ENCODE measurements at regions not wholly inside any gene's neighbourhood (a gene's known extent, or its start where the extent isn't known, plus 50 kb on each side); places are given as distances from the start of the nearest gene placed in this dataset.
"Not testable (repeated sequence)": the region's sequence is repeated elsewhere in the genome, so short reads cannot be mapped to it uniquely, and the experiment has no call there.

GRCh38 chr15:75792236-75792635, 51.0 kb upstream of the UBE2Q2 start:
- not testable (repeated sequence) for DNase-seq (ENCODE audit: low spot score)

GRCh38 chr15:75791337-75791713, 51.9 kb upstream of the UBE2Q2 start:
- no peak for DNase-seq (ENCODE audit: low spot score)

- DNase-seq (ENCODE audit: low spot score): no peak
These were observed 52.5 kb upstream of the UBE2Q2 start for GRCh38 chr15:75790631-75791336.

GRCh38 chr15:75786575-75786947, 56.7 kb upstream of the UBE2Q2 start:
- no peak for DNase-seq (ENCODE audit: low spot score)

DNA sequence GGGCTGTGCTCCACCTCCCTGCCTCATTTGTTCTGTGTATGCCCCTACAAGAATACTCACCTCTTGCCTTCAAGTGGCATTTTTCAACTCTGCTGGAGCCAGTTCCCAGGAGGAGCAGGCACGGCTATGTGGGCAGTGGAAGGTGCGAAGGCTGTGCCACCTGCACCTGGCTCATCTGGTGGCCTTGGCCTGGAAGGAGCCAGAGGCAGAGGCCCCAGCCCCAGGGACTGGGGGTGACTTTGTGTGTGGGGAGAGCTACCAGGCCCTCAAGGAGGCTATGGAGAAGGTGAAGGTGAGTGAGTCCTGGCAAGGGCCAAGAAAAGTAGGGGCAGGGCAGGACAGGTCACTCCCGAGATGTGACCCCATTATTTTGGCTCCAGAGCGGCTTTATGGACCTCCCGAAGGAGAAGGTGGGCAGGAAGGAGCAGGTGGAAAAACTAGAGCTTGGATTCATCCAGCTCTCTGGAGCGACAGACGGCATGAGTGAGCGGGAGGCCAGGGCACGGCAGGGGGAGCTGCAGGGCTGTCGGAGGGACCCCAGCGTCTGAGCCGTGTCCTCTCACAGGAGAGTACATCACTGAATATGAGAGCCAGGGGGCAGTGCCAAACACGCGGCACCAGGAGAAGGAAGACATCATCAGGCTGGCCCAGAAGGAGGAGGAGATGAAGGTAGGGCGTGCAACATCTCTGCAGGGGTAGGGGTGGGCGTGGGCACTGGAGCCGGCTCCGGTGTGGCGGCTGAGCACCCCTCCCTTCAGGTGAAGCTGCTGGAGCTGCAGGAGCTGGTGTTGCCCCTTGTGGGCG, 57.3 kb upstream of the UBE2Q2 start:
- no peak for DNase-seq (ENCODE audit: low spot score)

DNA sequence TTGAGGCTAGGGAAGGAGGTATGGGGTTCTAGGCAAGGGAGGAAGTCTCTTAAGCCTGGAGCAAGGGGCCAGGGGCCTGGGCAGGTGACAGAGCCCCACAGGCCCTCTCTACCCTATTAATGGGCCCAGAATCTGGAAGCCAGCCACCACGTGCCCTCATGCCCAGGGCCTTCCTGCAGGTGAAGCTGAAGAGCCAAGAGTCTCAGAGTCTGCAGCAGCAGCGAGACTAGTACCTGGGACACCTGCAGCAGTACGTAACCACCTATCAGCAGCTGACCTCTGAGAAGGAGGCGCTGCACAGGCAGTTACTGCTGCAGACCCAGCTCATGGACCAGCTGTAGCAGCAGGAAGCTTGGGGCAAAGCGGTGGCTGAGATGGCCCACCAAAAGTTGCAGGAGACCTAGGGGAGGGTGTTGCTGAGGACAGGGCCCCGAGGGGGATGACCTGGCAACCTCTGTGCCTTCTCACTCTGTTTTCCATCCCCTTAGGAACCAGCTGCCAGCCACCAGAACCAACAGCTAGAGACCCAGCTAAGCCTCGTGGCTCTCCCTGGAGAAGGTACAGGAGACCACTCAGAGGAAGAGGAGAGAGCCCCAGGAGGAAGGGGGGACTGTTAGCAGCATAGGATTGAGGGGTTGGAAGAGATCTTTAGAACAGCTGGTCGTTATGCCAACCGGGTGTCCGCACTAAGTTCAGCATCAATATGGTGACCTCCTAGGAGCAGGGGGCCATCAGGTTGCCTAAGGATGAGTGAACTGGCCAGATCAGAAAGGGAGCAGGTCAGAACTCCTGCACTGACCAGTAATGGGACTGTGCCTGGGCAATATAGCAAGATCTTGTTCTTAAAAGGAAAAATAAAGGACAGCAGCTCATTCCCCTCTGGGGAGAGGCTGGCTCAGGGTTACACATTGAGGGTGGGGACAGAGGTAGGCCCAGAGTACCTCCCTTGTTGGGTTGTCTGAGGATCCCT, 58.5 kb upstream of the UBE2Q2 start:
- DNase-seq (ENCODE audit: low spot score): not testable (repeated sequence)

- not testable (repeated sequence) for DNase-seq (ENCODE audit: low spot score)
These were observed 59.7 kb upstream of the UBE2Q2 start for GRCh38 chr15:75783566-75783965.

GRCh38 chr15:75782926-75783325, 60.3 kb upstream of the UBE2Q2 start:
- DNase-seq (ENCODE audit: low spot score): no peak

- DNase-seq (ENCODE audit: low spot score): not testable (repeated sequence)
These were observed 62.3 kb upstream of the UBE2Q2 start for GRCh38 chr15:75780995-75781394.

DNA sequence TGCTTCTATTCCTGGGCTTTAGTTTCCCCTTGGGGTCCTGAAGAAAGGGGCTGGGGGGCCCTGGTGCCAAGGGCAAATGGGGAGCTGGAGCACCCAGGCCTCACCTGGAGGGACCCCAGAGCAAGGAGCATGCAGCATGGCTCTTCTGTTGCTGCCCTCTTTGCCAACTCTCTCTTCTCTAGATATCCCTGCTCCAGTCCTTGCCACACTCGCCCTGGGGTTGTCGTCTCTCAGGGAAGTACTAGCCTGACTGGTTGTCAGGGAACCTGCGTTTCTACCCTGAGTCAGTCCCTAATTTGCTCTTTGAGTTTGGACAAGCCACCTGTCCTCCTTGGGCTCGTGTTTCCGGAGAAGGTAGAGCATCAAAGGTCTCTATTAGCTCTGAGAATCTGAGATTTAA, 63.7 kb upstream of the UBE2Q2 start:
- no peak for DNase-seq (ENCODE audit: low spot score)

- not testable (repeated sequence) for DNase-seq (ENCODE audit: low spot score)
These were observed 64.4 kb upstream of the CSPG4 start for GRCh38 chr15:75776871-75777610.

DNA sequence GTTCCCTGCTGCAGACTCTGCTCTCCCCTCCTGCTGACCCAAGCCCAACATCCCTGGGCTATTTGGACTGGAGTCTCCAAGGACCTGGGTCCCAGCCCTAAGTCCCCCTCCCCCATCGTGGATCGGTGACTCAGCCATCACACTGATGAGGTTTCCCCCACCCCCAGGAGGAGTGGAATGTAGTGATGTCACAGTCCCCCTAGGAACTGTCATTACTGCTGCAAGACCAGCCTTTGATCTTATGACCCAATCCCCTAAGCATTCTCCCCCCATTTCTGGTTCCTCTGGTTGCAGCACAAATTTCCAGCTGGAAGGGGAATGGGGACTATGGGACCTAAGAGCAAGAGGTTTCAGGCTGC, 63.4 kb upstream of the CSPG4 start:
- no peak for DNase-seq (ENCODE audit: low spot score)

DNA sequence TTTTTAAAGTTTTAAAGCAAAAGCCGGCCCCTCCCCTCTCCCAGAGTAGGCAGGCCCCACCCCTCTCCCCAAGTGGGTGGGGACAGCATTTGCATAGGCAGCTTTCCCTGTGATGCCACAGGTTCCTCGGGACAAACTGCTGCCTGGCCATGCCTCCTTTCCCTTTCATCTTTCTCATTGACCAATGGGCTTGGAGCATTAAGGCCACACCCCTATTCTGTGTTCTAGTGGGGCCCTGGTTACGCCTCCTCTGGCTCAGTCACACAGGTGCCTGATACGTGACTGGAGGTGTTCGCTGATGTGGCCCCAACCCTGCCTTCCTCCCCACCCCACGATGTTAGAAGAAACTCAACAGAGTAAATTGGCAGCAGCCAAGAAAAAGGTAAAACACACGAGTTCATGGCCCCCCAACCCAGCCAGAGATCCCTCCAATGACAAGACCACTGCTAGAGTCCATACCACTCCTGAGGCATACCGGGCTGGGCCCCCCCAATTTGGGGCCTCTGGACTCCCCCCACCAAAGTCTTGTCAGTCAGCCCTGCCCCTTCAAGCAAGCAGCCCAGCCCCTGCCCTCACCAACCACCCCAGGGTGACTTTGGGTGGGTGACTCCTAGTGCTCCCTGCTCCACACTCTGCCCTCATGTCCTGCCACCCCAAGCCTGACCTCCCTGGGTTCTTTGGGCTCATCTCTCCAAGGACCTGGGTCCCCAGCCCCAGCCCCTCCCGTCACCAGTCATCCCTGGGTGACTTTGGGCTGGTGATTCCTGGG, 62.8 kb upstream of the CSPG4 start:
- peak; percentile 1 for DNase-seq (ENCODE audit: low spot score)

GRCh38 chr15:75773974-75774373, 61.3 kb upstream of the CSPG4 start:
- not testable (repeated sequence) for DNase-seq (ENCODE audit: low spot score)

GRCh38 chr15:75771054-75771453, 58.4 kb upstream of the CSPG4 start:
- DNase-seq (ENCODE audit: low spot score): not testable (repeated sequence)

GRCh38 chr15:75770131-75770530, 57.5 kb upstream of the CSPG4 start:
- DNase-seq (ENCODE audit: low spot score): no peak

DNA sequence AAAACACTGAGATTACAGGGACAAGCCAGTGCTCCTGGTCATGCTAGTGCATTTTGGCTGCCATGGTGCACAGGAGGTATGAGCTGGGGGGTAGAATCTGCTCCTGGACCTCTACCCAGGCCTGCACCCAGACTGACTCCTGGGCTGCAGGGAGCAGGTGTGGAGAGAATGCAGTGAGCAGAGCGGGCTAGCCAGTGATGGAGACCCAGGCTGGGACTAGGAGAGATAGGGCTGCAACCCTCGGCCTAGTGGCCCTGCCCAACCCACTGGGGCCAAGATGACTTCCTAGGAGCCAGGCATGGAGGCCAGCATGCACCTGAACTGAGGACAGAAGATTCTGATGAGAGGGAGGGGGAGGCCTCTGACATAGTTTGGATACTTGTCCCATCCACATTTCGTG, 55.9 kb upstream of the CSPG4 start:
- DNase-seq (ENCODE audit: low spot score): not testable (repeated sequence)

GRCh38 chr15:75765551-75766305, 53.1 kb upstream of the CSPG4 start:
- DNase-seq (ENCODE audit: low spot score): not testable (repeated sequence)

DNA sequence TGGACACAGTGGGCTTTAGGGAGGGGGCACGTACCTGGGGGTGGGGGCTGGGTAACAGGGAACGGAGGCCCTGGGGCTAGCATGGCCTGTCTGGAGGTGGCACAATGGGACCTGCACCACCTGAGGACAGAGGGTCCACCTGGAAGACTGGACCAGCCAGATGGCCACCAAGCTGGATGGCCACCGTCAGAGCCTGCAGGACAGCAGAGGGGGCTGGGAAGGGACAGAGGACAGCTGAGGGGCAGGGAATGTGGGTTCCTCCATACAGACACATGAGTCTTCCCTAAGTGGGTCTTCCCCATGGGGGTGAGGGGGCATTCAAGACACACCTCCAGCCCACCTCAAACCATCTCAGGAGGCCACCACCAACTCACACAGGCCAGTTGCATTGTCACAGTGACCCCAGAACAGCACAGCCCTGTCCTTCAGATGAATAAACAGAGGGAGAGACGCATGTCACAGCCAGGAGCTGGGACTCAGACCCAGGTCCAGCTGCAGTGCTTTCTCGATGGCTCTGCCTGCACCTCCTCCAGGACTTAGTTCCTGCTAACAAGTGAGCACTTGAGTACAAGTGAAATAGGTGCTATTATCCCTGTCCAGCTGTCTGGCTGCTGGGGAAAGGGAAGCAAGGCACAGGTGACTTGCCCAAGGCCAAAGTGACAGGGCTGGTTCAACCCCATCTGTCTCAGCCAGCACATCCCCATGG, 52.4 kb upstream of the CSPG4 start:
- not testable (repeated sequence) for DNase-seq (ENCODE audit: low spot score)
